ENCODE measurements at regions not wholly inside any gene's neighbourhood (a gene's known extent, or its start where the extent isn't known, plus 50 kb on each side); places are given as distances from the start of the nearest gene placed in this dataset.

- TF ChIP-seq POLR2A (IDR thresholded peaks at IDR 0.05): no peak
- TF ChIP-seq CTCF (IDR thresholded peaks at IDR 0.05): no peak
- Histone ChIP-seq H3K36me3 (no peaks in the 10 kb centered on the region), H3K27me3 (no peaks in the 10 kb centered on the region), H3K4me3 (replicated peaks in 1 of 3) (no peak overlapping the region), H3K4me1 (no peaks in the 10 kb centered on the region), H3K27ac (no peak overlapping the region), H3K9me3 (no peaks in the 10 kb centered on the region)
- DNase-seq: no peak
- 70 to 74% methylated on average over 6 of the region's 6 CpGs for WGBS, 2 donors
- intact Hi-C loops (cut with DNase I): no loop called here
These were observed 115.0 kb upstream of the INPP4B start for GRCh38 chr4:142960867-142961644.

GRCh38 chr4:142961866-142962265 lies 115.8 kb upstream of the INPP4B start:
- H3K36me3 ChIP-seq: no peaks in the 10 kb centered on the region
- no peak overlapping the region for H3K27ac ChIP-seq
- no peak for DNase-seq
- H3K9me3 ChIP-seq: no peaks in the 10 kb centered on the region
- intact Hi-C loops (cut with DNase I): no loop called here
- no peak for TF ChIP-seq CTCF (IDR thresholded peaks at IDR 0.05)
- no peak for TF ChIP-seq POLR2A (IDR thresholded peaks at IDR 0.05)
- H3K4me3 ChIP-seq (replicated peaks in 1 of 3): no peak overlapping the region
- H3K4me1 ChIP-seq: no peaks in the 10 kb centered on the region
- 48 to 59% methylated on average over 1 of the region's 1 CpG for WGBS, 2 donors
- no peaks in the 10 kb centered on the region for H3K27me3 ChIP-seq

DNA sequence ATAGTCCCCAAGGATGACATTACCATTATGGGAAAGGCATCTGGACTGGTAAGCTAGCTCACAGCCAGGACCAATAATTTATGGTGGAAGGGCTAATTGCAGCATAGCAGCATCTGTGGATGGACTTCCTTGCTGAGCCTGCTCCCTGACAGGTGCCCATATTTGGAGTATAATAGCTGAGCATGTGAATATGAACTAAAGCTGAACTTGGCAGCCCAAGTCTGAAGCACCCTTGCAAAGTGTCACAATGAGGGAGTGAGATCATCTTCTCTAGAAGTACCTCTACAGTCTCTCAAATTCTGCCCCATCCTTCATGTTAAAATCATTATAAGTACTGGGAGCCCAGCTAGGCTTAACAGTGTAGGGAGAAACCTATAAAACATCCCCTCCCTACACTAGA lies 128.2 kb upstream of the INPP4B start:
- Histone ChIP-seq H3K9me3 (no peaks in the 10 kb centered on the region), H3K4me3 (replicated peaks in 1 of 3) (no peak overlapping the region), H3K4me1 (no peaks in the 10 kb centered on the region), H3K27ac (no peak overlapping the region), H3K36me3 (no peaks in the 10 kb centered on the region), H3K27me3 (no peaks in the 10 kb centered on the region)
- intact Hi-C loops (cut with DNase I): no loop called here
- TF ChIP-seq POLR2A (IDR thresholded peaks at IDR 0.05): no peak
- no peak for TF ChIP-seq CTCF (IDR thresholded peaks at IDR 0.05)
- no peak for DNase-seq

- Histone ChIP-seq H3K36me3 (no peaks in the 10 kb centered on the region), H3K4me3 (replicated peaks in 1 of 3) (no peak overlapping the region), H3K27ac (no peak overlapping the region), H3K4me1 (no peaks in the 10 kb centered on the region), H3K27me3 (no peaks in the 10 kb centered on the region), H3K9me3 (no peaks in the 10 kb centered on the region)
- 44 to 45% methylated on average over 1 of the region's 1 CpG for WGBS, 2 donors
- no peak for DNase-seq
- no peak for TF ChIP-seq POLR2A (IDR thresholded peaks at IDR 0.05)
- TF ChIP-seq CTCF (IDR thresholded peaks at IDR 0.05): no peak
- intact Hi-C loops (cut with DNase I): no loop called here
These were observed 129.5 kb upstream of the INPP4B start for GRCh38 chr4:142975618-142976017.

- DNase-seq: no peak
- H3K27me3 ChIP-seq: no peaks in the 10 kb centered on the region
- no peak for TF ChIP-seq CTCF (IDR thresholded peaks at IDR 0.05)
- no peak for TF ChIP-seq POLR2A (IDR thresholded peaks at IDR 0.05)
- no peaks in the 10 kb centered on the region for H3K4me1 ChIP-seq
- H3K36me3 ChIP-seq: no peaks in the 10 kb centered on the region
- no peak overlapping the region for H3K4me3 ChIP-seq (replicated peaks in 1 of 3)
- intact Hi-C loops (cut with DNase I): no loop called here
- H3K9me3 ChIP-seq: no peaks in the 10 kb centered on the region
- WGBS, 2 donors: 61 to 63% methylated on average over 3 of the region's 3 CpGs
- no peak overlapping the region for H3K27ac ChIP-seq
These were observed 130.4 kb upstream of the INPP4B start for GRCh38 chr4:142976482-142976881.
